ENCODE measurements at regions not wholly inside any gene's neighbourhood (a gene's known extent, or its start where the extent isn't known, plus 50 kb on each side); places are given as distances from the start of the nearest gene placed in this dataset.

GRCh38 chr7:7103343-7104313 is 78.7 kb upstream of the C1GALT1 start:
- Histone ChIP-seq H3K9me1 (ENCODE audit: control insufficient read depth, extremely low read depth, insufficient read depth, low read length) (no peaks in the 10 kb centered on the region), H3K27ac (ENCODE audit: control insufficient read depth, insufficient read depth, low read length) (peak overlapping the region; percentile 53), H3K79me2 (ENCODE audit: control insufficient read depth, insufficient read depth, low read length) (no peaks in the 10 kb centered on the region), H3K27me3 (ENCODE audit: control insufficient read depth, extremely low read depth, insufficient read depth, low read length) (no peaks in the 10 kb centered on the region), H3K4me1 (ENCODE audit: control insufficient read depth, extremely low read depth, insufficient read depth, low read length) (peaks cover 27% of the 10 kb centered on the region), H3K9ac (ENCODE audit: control insufficient read depth, extremely low read depth, insufficient read depth, low read length) (peak overlapping the region; percentile 58), H3K4me3 (ENCODE audit: control insufficient read depth in 2 of 3, extremely low read depth in 1 of 3, insufficient read depth in 2 of 3, low read depth in 1 of 3, low read length in 3 of 3) (peak overlapping the region in 1 of 3 experiments; percentile 2), H2AFZ (ENCODE audit: control insufficient read depth, low read length) (peak overlapping the region; percentile 91), H4K20me1 (ENCODE audit: control insufficient read depth, extremely low read depth, insufficient read depth, low read length) (no peaks in the 10 kb centered on the region), H3K4me2 (ENCODE audit: control insufficient read depth, extremely low read depth, insufficient read depth, low read depth, low read length) (peak overlapping the region; percentile 65), H3K9me3 (ENCODE audit: control insufficient read depth, low read depth, low read length) (no peaks in the 10 kb centered on the region), H3K36me3 (ENCODE audit: control insufficient read depth in 2 of 2, extremely low read depth in 1 of 2, insufficient read depth in 2 of 2, low read length in 2 of 2) (no peaks in the 10 kb centered on the region)
- FAIRE-seq (no peak), DNase-seq (ENCODE audit: low read depth, low spot score) (peak; percentile 21)
- dilution Hi-C loops (cut with MboI; ENCODE audit: extremely low pct_ligation_motif_present, low sequenced_read_pairs), result no loop called here
- TF ChIP-seq EZH2 (IDR thresholded peaks at IDR 0.05; ENCODE audit: low read length), result no peak
- peak in 2 of 3 experiments; percentile 40 to 60 for TF ChIP-seq CTCF (optimal IDR thresholded peaks at IDR 0.05 in 1 of 3, IDR thresholded peaks at IDR 0.05 in 1 of 3, conservative IDR thresholded peaks at IDR 0.05 in 1 of 3; ENCODE audit: extremely low read depth in 1 of 3, insufficient read depth in 2 of 3, low read length in 3 of 3)

- no peaks in the 10 kb centered on the region for H3K27me3 ChIP-seq (ENCODE audit: control insufficient read depth, extremely low read depth, insufficient read depth, low read length)
- DNase-seq (ENCODE audit: low read depth, low spot score) (no peak), FAIRE-seq (no peak)
Observed at GRCh38 chr7:7104314-7104698, 78.0 kb upstream of the C1GALT1 start.

More at GRCh38 chr7:7104314-7104698, 78.0 kb upstream of the C1GALT1 start:
- H3K4me3 ChIP-seq (ENCODE audit: control insufficient read depth in 2 of 3, extremely low read depth in 1 of 3, insufficient read depth in 2 of 3, low read depth in 1 of 3, low read length in 3 of 3), result no peak overlapping the region
- H3K9me1 ChIP-seq (ENCODE audit: control insufficient read depth, extremely low read depth, insufficient read depth, low read length), result no peaks in the 10 kb centered on the region
- dilution Hi-C loops (cut with MboI; ENCODE audit: extremely low pct_ligation_motif_present, low sequenced_read_pairs), result no loop called here
- no peak overlapping the region for H3K4me2 ChIP-seq (ENCODE audit: control insufficient read depth, extremely low read depth, insufficient read depth, low read depth, low read length)
- TF ChIP-seq CTCF (optimal IDR thresholded peaks at IDR 0.05 in 1 of 3, IDR thresholded peaks at IDR 0.05 in 1 of 3, conservative IDR thresholded peaks at IDR 0.05 in 1 of 3; ENCODE audit: extremely low read depth in 1 of 3, insufficient read depth in 2 of 3, low read length in 3 of 3) (no peak), EZH2 (IDR thresholded peaks at IDR 0.05; ENCODE audit: low read length) (no peak)
- no peak overlapping the region for H3K27ac ChIP-seq (ENCODE audit: control insufficient read depth, insufficient read depth, low read length)
- H3K4me1 ChIP-seq (ENCODE audit: control insufficient read depth, extremely low read depth, insufficient read depth, low read length), result peaks cover 24% of the 10 kb centered on the region
- H3K79me2 ChIP-seq (ENCODE audit: control insufficient read depth, insufficient read depth, low read length), result no peaks in the 10 kb centered on the region
- H4K20me1 ChIP-seq (ENCODE audit: control insufficient read depth, extremely low read depth, insufficient read depth, low read length), result no peaks in the 10 kb centered on the region
- H3K9me3 ChIP-seq (ENCODE audit: control insufficient read depth, low read depth, low read length), result no peaks in the 10 kb centered on the region
- H3K36me3 ChIP-seq (ENCODE audit: control insufficient read depth in 2 of 2, extremely low read depth in 1 of 2, insufficient read depth in 2 of 2, low read length in 2 of 2), result no peaks in the 10 kb centered on the region
- H3K9ac ChIP-seq (ENCODE audit: control insufficient read depth, extremely low read depth, insufficient read depth, low read length), result no peak overlapping the region
- no peak overlapping the region for H2AFZ ChIP-seq (ENCODE audit: control insufficient read depth, low read length)
